ENCODE measurements at regions not wholly inside any gene's neighbourhood (a gene's known extent, or its start where the extent isn't known, plus 50 kb on each side); places are given as distances from the start of the nearest gene placed in this dataset.
A peak's percentile ranks its signal among the peaks of the same experiment; 100 is the strongest.

DNA sequence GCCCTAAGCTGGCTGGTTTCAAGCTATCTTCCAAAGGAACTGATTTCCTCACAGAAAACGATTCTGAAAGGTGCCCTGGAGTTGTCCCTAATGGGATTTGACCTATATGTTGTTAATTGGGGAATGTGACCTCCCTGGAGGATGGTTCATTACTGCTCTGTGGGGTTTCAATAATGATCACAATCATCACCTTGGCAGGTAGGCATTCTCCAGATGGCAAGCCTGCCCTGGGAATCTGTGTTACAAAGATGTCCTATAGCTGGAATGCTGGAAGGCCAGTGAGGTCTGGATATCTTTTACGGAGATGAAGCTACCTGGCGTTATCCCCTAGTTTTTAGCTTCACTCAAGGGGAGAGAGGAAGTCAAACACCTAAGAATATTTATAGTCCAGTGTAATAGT is 167.6 kb downstream of the TTC8 start:
- ChIA-PET CTCF (no interaction called here), POLR2A (ENCODE audit: unreplicated experiment) (no interaction called here)
- H2BK120ac ChIP-seq (ENCODE audit: low read depth, low read length) = 0 out of 2 replicates have a peak overlapping the region, but pooled peaks have one; percentile 7
- dilution Hi-C loops (cut with HindIII; ENCODE audit: low sequenced_read_pairs, unreplicated experiment) = no loop called here
- H3K56ac ChIP-seq (ENCODE audit: extremely low read depth, insufficient read depth, low read length) = no peak overlapping the region
- no peak overlapping the region for H2BK15ac ChIP-seq (ENCODE audit: low read depth, low read length)
- DNase-seq (no peak), ATAC-seq (ENCODE audit: low read depth) (no peak)
- no peak overlapping the region for H2BK5ac ChIP-seq (ENCODE audit: low read depth, low read length, poor library complexity, severe bottlenecking)
- no peak overlapping the region for H4K5ac ChIP-seq (ENCODE audit: low read depth, low read length)
- H3K36me3 ChIP-seq (ENCODE audit: control insufficient read depth, insufficient read depth, low read length) = no peaks in the 10 kb centered on the region
- H3K27me3 ChIP-seq (ENCODE audit: control insufficient read depth, insufficient read depth, low read length) = no peaks in the 10 kb centered on the region
- peaks cover 8% of the 10 kb centered on the region; the same call in 1 of the 2 replicates for H3K9me1 ChIP-seq (ENCODE audit: insufficient read depth, low read length)
- H3K14ac ChIP-seq (replicated peaks; ENCODE audit: low read depth, low read length) = no peak overlapping the region
- no peak overlapping the region for H4K8ac ChIP-seq (ENCODE audit: low read depth in 2 of 2, low read length in 2 of 2)
- no peaks in the 10 kb centered on the region for H4K20me1 ChIP-seq (ENCODE audit: insufficient read depth, low read length)
- H3K4ac ChIP-seq (ENCODE audit: low read depth, low read length) = no peak overlapping the region
- H3K4me3 ChIP-seq (ENCODE audit: insufficient read depth, low read depth, low read length) = no peak overlapping the region
- in situ Hi-C loops (cut with MboI; ENCODE audit: low sequenced_read_pairs) = no loop called here
- H3K23ac ChIP-seq (ENCODE audit: low read depth, low read length) = no peak overlapping the region
- H2AK9ac ChIP-seq (replicated peaks; ENCODE audit: low read depth, low read length, poor library complexity) = no peak overlapping the region
- H3K4me2 ChIP-seq (ENCODE audit: low read depth, low read length) = no peak overlapping the region
- H3K18ac ChIP-seq (ENCODE audit: low read depth, low read length) = no peak overlapping the region
- intact Hi-C loops (cut with micrococcal nuclease) = no loop called here
- H2AFZ ChIP-seq (replicated peaks; ENCODE audit: low read length, poor library complexity) = no peak overlapping the region
- no TSS peak for BruUV-seq (replicated peaks)
- H4K91ac ChIP-seq (ENCODE audit: insufficient read depth, low read depth, low read length) = no peak overlapping the region
- H3K4me1 ChIP-seq (ENCODE audit: control insufficient read depth, insufficient read depth, low read length) = peaks cover 15% of the 10 kb centered on the region
- no peak overlapping the region for H2AK5ac ChIP-seq (ENCODE audit: low read depth, low read length)
- no peak overlapping the region for H3K27ac ChIP-seq (ENCODE audit: insufficient read depth, low read length)
- no peaks in the 10 kb centered on the region; the same call in 1 of the 2 replicates for H3K9me3 ChIP-seq (ENCODE audit: control insufficient read depth, insufficient read depth, low read length)
- no peak for TF ChIP-seq FOS (IDR thresholded peaks at IDR 0.05; ENCODE audit: low read depth, low read length)
- no peak for TF ChIP-seq CEBPB (IDR thresholded peaks at IDR 0.05; ENCODE audit: low read depth, low read length)
- TF ChIP-seq MAFK (IDR thresholded peaks at IDR 0.05; ENCODE audit: low read depth, low read length) = no peak
- TF ChIP-seq RFX5 (IDR thresholded peaks at IDR 0.05; ENCODE audit: low read depth, low read length) = no peak
- no peak for TF ChIP-seq POLR2A (IDR thresholded peaks at IDR 0.05; ENCODE audit: low read depth, low read length)
- TF ChIP-seq USF2 (IDR thresholded peaks at IDR 0.05; ENCODE audit: low read depth, low read length) = no peak
- no peak for TF ChIP-seq RAD21 (IDR thresholded peaks at IDR 0.05; ENCODE audit: low read length)
- TF ChIP-seq MAZ (IDR thresholded peaks at IDR 0.05; ENCODE audit: borderline replicate concordance, low read depth, low read length) = no peak
- H3K79me1 ChIP-seq (ENCODE audit: low read depth in 1 of 2, low read length in 2 of 2) = no peaks in the 10 kb centered on the region
- WGBS, 2 experiments (ENCODE audit: extremely low coverage in 2 of 2, insufficient read length in 1 of 2) = no CpG with 5 or more reads among the region's 3 CpGs
- H3K9ac ChIP-seq (ENCODE audit: low read depth, low read length) = no peak overlapping the region
- H2BK20ac ChIP-seq (ENCODE audit: low read depth, low read length) = no peak overlapping the region

Measured in IMR-90 (cell line).